ENCODE measurements at regions not wholly inside any gene's neighbourhood (a gene's known extent, or its start where the extent isn't known, plus 50 kb on each side); places are given as distances from the start of the nearest gene placed in this dataset.

DNA sequence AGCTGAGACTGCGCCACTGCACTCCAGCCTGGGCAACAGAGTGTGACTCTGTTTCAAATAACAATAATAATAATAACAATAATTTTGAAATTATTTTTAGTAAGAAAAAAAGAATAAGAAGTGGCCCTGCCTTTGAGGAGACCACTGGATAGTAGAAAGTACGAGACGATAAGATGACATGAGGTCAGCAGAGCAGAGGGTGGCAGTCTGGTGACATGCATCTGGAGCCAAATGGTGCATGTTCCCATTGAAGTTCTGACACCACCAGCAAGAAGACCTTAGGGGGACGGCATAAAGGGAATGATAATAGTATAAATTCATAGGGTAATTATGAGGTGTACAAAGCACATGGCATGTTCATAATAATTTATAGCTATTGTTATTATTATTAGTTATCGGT lies 542.2 kb upstream of the TBL1XR1 start:
- TF ChIP-seq CTCF (IDR thresholded peaks at IDR 0.05; ENCODE audit: extremely low read depth, missing control alignments), result no peak
- no peak for DNase-seq (ENCODE audit: low spot score)

DNA sequence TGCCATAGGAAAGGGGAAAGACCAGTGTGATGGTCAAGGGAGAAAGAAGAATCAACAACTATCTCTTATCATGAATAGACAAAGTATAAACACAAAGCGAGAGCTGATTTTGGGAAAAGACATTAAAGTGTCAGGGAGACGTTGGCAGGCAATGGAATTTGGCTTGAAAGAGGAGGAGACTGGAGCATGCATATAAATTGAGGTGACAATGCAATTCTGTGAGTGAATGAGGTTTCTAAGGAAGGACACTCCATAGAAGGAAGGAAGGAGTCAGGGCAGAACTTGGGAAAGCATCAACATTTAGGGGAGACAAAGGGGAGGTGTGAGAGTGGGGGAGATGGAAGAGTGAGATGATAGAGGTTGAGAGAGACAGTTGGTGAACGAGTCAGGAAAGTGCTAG lies 543.0 kb upstream of the TBL1XR1 start:
- no peak for TF ChIP-seq CTCF (IDR thresholded peaks at IDR 0.05; ENCODE audit: extremely low read depth, missing control alignments)
- no peak for DNase-seq (ENCODE audit: low spot score)

GRCh38 chr3:177742273-177742672 lies 545.0 kb upstream of the TBL1XR1 start:
- DNase-seq (ENCODE audit: low spot score), result peak; percentile 13
- no peak for TF ChIP-seq CTCF (IDR thresholded peaks at IDR 0.05; ENCODE audit: extremely low read depth, missing control alignments)

DNA sequence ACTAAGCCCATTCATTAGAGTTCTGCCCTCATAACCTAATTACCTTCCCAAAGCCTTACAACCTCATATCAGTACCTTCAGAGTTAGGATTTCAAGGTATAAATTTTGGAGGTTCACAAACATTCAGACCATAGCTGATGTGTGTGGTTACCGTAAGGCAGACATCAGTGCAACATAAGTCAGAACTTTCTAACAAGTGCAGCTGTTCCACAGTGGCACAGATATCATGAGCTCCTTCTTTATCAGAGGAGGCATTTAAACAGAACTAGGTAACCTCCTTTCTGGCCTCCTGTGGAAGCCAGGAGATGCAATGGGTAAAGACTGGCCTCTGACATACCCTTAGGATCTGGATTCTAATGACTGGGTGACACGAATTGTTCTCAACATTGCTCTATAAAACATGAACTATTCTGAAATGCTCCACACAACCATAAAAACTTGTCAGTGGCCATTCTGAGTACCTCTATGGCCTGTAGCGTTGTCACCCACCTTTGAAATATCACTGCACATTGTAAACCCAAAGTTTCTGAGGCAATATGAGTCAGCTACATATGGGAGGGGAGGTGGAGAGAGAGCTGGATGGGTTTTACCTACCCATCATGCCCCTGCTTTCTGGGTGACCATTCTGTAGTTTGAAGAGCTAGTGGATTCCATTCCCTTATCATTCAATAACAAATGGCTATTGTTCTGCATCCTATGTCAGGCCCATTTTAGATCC lies 546.0 kb upstream of the TBL1XR1 start:
- TF ChIP-seq CTCF (IDR thresholded peaks at IDR 0.05; ENCODE audit: extremely low read depth, missing control alignments), result no peak
- DNase-seq (ENCODE audit: low spot score), result no peak

DNA sequence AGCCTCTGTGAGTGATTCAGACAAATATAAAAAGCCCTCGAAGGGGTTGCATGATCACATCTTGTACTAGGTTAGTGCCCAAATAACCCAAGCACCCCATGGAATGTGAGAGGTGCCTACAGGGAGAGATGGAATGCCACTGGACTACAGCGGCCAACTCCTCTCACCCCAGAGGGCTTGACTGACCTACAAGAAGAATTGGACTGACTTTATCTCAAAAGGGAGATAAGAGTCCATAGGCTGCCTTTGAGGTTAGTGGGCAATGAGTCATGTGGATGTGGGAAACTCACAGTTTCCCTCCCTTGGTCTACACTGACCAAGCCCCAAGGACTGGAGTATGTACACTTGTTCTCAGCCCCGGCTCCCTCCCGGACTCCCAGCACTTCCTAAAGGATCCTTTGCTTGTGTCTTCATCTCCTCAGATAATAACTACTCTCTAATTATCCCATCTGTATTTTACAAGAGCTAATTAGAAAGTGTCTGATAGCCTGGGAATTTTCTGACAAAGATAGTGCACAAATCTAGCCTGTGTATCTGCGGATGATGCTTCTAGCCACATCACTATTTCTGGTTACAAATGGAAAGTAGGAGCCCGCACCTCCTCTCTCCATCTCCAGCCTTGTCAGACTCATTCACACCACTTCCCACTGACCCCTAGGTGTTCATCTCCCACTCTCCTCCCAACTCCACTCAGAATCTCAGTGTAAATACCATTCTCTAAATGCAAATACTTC lies 547.8 kb upstream of the TBL1XR1 start:
- TF ChIP-seq CTCF (IDR thresholded peaks at IDR 0.05; ENCODE audit: extremely low read depth, missing control alignments), result no peak
- no peak for DNase-seq (ENCODE audit: low spot score)

GRCh38 chr3:177745607-177746005 lies 548.3 kb upstream of the TBL1XR1 start:
- TF ChIP-seq CTCF (IDR thresholded peaks at IDR 0.05; ENCODE audit: extremely low read depth, missing control alignments), result no peak
- no peak for DNase-seq (ENCODE audit: low spot score)

DNA sequence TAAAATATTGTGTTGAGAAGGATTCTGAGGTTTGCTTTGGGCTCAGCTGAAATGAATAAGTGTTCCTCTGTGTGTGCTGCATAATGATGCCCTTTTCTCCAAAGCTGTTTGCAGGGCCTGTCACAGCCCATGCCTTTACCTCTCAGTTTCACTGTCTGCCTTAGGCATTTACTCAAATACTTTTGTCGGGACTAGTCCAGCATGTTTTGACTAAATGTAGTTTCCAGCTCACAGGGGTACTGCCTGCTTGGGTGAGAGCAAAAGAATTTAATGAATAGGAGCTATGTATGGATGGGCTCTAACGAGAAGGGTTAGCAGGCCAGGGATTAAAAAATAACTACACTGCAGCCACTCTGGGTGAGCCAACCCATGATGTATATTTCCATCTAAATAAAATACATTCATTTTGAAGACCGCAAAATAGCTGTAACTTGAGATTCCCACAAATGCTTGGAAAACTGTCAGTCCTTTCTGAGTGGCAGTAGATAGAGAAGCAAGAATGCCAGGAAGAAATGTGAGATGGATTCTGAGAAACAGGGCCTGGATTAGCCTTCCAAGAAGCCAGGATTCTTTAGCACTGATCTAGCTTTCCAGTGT lies 549.2 kb upstream of the TBL1XR1 start:
- no peak for TF ChIP-seq CTCF (IDR thresholded peaks at IDR 0.05; ENCODE audit: extremely low read depth, missing control alignments)
- no peak for DNase-seq (ENCODE audit: low spot score)
